Activated CD8-positive, alpha-beta memory T cell treated with anti-CD3 and anti-CD28 coated beads for 48 hours (primary cell): ENCODE measurements at regions not wholly inside any gene's neighbourhood (a gene's known extent, or its start where the extent isn't known, plus 50 kb on each side); places are given as distances from the start of the nearest gene placed in this dataset.

Source experiments
- DNase-seq, 3 experiments: peaks; one replicate each; pipeline ENCODE4 v3.0.0-alpha.2; 2020; ENCODE audit warnings: low read depth in 2 of 3, low spot score in 2 of 3

DNA sequence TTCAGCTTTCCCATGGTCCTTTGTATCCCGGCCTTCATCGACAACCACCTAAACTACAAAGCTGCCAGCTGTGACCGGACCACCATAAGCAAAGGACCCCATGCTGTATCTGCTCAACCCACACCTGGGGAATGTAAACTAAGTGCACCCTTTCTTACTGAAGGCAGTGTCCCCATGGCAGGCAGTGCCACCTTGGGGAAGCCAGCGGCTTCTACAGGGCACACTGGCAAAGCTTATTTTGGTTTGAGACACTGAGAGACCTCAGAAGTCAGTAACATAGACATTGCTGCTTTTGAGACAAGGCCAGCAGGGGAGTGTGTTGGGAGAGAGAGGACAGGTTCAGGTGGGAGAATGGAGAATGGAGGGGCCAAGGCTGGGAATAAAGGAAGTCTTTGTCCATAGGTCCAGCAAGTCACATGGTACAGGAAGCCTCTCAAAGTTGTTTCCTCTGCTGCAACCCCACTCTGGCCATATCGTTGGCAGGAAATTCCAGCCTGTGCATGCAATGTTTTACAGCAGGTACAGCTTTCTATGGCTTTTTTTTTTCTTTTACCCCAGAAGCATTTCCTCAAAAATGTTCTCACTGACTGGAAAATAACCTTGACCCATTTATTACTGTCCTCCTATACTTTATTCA is 85.9 kb upstream of the NPVF start:
- no peak for DNase-seq

DNA sequence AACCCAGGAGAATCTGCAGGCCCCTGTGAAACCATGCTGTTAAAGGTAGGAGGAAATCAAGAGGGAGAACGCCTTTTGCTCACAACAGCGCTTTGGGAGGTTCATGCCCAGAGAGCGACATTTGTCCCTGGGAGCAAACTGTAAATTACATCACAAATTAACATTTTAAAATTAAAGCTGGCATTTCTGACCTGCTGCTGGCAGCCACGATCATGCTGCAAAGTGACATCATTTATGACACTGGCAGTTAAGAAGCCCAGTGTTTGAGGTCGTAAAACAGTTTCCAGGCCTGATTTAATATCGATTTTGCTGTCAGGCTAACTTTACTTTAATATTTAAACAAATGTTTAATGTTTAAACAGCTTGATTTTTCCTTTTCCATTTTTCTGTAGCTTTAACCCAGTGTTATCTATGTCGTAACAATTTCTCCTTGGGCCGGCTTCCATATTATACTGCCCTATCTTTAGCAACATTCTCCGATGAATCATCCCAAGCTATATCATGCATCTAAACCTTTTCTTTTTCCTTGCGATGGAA is 86.5 kb upstream of the NPVF start:
- no peak for DNase-seq

DNA sequence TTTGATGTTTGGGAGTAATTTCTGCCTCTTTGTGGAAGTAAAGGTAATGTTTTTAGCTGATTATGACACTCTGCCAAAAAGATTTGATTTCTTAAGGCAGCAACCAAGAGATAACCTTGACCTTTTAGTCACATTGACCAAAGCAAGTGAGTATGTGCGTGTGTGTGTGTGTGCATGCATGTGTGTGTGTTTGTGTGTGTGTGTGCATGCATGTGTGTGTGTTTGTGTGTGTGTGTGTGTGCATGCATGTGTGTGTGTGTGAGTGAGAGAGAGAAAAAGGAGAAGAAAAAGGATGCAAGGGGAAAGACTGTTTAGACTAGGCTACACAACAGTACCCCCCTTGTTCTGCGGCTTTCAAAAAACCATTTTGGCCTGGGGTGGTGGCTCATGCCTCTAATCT is 88.1 kb upstream of the NPVF start:
- no peak for DNase-seq

DNA sequence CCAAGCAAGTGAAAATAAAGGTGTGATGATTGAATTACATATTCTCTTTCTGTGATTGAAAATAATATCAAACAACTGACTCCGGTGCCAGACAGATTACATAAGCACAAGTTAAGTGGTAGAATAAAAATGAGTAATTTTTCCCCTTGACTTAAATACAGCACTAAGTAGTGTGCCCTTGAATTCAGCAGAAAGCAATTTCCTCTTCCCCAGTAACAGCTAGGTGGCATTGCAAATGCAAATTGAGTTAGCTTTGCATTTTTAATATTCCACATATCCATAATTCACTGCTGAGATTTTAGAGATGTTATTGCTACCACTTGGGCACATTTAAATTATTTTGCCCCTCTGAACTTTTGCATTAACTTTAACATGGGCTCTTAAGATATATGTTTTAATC is 89.8 kb upstream of the NPVF start:
- DNase-seq, result no peak

DNA sequence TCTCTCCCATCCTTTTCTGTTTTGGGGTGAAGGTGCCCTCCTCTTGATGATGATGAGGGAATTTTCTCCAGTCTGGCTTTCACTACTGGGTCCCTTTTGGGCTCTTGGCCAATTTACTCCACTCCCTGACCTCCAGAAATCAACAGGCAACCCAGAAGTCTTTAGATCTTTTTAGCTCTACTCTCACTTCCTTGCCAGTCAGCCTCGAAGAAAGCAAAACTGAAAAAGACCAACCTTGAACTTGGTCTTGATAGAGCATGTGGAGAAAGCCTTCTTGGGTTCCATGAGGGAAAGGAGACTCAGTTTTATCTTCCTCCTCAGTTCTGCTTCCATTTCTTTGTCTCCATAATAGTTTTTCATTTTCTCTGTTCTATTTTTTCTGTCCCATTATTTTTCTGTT is 91.4 kb upstream of the NPVF start:
- DNase-seq, result no peak

DNA sequence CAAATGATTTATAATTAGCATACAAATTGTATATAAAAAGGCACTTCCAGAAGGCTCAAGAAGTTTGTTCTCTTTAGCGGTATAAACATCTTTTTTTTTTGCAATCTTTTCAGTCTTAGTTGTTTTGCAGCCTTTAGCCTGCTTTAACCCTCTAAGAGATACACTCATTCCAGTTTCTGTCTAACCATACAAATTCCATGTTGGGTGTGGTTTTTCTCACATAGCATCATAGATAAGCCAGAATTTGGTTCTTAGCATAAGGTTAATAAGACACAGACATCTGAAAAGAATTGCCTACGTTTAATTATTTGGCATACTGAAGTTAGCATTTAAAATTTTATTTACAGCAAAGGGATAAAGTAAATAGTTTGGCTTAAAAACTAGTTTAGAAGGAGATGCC is 92.5 kb upstream of the NPVF start:
- no peak for DNase-seq

DNA sequence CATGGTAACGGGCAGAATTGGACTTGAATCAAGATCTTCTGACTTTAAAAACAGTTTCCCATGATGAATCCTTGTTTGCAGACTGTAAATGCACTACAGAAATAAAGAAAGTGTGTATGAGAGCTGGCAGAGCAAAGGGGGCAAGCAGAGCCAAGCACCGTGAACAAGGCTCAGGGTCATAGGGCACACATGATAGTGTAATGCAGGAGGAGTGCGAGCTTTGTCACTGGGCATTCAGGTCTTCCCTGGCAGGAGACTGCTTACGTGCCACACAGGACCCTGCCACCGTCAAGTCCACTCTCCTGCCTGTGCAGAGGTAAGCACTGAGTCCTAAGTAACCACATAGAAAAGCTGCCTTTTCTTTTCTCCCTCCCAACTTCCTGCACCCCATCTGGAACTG is 93.1 kb upstream of the NPVF start:
- DNase-seq, result no peak

DNA sequence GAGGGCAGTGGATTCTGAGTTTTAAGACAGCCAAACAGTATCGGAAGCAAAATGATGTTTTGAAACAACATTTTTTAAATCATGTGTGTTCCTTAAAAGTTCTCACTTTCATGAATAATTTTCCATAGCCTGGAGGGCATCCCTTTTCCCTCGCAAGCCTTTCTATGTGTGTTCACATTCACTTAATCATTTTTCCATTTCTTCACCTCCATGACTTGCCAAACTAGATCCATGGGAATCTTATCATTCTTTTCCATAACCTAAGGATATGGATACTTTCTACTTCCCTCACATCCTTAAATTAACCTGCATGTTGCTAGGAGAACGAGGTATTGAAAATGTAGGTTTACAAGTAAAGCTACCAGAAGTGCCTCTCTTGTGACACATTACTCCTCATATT is 94.2 kb upstream of the NPVF start:
- DNase-seq, result no peak

DNA sequence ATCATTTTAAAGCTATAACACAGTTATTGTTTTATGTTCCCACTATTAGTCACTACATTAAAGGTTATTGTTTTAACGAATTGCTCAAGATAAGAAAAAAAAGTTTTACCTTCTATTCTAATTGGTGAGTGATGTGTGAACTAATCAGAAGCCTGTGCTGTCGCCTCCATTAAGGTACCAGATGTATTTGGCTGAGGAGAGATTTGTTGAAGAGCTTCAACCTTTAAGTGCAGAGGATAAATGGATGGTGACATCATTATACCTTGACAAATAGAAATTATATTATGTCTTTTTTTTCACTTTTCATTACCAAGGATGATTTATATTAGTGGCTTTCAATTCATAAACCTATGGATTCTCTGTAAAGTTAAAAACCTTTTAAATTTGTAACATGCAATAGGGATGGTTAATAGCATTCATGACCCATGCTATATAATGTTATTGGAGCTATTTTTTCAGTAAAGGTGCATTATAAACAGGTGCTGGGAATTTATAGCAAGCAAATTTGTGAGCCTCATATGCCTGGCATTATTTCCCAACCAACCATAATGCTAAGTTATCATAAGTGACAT is 97.0 kb upstream of the NPVF start:
- no peak for DNase-seq

DNA sequence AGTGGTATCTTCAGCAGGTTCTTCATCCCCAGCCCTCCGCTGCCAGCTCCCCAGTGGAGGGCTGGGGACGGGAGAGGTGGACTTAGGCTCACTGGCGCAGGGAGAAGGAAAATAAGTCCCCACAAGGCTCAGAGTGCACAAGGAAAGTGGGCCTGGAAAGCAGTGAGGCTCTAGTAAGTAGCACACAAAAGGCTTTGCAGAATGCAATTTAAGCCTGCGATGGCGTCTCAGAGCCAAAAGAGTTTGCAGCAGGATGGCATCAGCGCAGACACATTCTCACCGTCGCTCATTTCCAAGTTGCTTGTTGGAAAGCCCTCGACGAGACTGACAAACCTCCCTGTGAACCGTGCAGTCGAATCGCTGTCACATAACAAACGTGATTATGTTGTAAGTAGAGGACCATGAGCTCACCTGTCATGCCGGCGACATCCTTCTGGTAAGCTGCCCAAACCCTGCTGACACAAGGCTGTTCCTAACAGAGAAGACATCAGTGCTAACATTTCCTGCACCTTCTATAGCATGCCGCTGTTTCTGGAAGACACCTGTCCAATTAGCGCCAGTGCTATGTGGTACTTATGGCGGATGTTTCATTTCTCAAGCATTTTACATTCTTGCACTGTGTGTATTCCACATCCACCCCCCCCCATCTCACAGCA is 98.3 kb upstream of the NPVF start:
- DNase-seq, result no peak

DNA sequence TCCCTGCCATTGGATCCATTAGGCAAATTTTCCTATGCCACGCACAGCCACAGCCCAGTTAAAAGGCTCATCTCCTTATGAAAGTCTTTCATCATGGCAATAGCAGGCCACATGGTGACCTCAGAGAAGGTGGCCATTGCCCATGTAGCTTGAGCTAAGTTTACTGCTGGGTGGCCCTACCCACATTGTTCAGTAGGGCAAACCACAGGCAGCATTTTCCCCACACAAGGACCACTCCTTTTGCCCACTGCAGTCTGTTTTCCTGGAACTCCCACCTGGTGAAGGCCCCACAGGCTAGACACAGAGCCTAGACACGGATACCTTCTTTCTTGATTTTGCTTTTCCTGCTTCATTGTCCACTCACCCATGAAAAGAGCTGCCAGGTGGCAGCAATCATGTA is 101.5 kb upstream of the NPVF start:
- no peak for DNase-seq

DNA sequence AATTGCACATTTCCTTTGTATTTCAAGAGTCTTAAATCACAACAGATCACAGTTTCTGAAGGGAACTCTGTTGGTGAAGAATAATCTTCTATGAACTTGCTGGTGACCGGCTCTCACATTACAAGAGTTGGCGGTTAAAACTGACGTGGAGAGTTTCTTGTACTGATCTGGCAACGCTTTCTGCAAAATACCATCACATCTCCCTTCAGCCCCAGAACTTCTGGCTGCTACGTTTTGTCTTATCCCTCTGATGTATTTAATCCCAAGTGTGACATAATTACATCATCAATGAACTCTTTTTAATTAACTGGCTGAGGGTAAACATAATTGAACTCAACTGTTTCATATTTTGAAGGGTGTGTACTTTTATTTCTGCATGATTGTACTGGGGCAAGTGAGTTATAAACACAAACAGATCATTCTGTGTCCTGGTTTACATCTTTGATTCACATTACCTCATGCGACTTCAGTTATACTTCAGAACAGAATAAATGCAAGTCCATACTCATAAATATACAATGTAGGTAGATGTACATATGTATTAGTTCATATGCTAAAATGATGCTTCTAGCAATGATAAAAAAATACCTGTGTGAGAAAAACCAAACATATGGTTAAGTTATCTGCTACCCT is 105.1 kb upstream of the NPVF start:
- no peak for DNase-seq

DNA sequence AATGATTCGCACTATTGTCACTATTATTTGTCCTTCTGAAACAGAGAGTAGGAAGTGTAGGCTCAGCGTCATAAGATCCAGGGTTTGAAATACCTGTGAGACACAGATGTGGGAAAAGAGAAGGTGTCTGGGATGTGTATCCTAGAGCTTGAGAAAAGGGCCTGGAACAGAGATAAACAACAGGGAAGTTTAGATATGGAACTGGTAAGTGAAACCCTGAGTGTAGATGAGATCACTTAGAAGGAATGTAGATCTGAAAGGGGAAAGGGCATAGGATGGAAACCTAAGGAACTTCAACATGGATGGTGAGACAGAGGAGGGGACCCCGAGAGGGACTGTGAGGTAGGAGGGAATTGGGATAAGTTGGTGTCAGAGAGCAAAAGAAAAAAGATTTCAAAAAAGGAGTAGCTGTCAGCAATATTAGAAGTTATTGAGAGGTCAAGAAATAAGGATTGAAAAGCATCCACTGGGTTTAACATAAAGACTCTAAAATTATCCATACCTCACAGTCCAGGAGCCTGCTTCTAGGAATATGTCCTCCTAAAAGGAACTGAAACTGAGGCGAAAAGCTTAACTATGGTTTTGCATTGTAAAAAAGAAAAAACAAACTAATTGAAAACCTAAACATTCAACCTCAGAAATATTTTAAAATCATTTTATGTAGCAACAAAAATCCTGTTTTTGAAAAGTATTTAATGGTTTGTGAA is 119.2 kb upstream of the NPVF start:
- DNase-seq, result no peak

DNA sequence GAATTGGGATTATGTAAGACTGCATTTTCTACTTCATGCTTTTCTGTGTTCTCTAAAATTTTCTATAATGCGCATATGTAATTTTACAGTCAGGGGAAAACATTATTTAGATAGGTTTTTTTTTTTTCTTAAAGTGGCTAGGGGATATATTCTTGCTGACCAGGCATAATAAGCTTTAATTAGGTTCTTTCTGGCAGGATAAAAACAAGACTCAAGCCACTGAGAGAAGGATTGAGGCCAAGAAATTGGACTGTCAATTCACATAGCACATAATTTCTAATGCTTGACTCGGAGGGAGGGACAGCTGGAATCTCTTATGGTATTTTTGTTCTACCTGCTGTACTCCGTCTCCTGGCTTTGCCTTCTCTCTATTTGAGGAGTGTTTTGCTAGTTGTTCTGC is 119.8 kb upstream of the NPVF start:
- DNase-seq, result no peak

DNA sequence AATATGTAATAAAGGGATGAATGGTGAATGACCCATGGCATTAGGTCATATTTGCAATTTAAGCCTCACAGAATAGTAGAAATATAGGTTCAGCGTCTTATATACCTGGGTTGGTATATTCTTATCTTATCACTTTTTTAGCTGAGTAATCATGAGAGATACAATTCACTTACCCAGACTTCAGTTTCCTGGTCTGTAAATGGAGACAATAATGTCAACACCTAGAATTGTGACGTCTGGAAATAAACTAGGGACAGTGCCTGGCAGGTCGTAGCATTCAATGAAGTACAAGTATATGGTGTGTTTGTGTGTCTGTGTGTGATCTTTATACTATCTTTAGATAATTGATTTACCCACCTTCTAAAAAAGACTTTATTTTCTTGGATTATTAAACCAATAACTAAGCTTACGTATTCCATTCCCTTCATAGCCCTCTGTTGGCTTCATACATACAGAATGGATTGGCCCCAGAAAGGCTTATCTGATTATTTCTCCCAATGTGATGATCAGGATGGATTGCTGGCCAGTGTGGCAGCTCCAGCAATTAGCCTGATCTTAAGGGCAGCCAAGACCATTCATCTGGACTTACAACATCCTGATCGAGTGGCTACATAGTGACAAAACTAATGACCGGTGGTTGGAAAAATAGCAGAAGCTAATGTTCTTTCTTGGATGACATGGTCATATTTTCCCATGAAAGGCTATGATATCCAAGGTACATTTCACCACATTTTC is 121.2 kb upstream of the NPVF start:
- DNase-seq, result no peak

DNA sequence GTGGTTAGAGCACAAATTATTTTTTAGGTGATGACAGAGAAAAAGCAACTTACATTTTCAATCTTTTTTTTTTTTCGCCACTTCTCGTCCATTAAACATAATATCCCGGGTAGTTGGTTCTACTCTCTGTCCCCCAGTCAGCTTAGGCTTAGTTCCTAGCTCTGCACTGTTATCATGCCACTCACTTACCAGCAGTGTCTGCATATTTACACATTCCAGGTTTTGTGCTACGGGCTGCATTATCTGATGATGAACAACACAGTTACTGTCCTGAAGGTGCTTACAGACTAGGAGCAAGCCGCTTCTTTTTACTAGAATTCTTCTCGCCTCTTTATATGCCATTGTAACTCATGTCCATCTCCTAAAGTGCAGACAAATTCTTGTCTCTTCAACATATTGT is 121.8 kb upstream of the NPVF start:
- DNase-seq, result no peak

DNA sequence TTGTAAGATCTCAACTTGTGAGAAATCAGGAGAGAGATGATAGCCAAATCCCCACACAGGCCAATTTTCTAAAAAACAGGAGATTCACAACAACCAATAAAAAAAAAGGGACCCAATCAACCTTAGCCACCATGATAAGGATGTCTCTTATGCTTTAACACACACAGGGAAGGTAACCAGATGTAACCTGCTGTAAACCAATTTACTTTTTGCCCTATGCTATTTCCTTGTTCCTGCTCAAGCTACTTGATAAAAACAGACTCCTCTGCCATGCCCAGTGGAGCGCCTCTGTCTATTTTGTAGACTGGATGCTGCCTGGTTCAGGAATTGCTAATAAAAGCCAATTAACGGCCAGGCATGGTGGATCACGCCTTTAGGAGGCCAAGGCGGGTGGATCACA is 123.5 kb upstream of the NPVF start:
- no peak for DNase-seq

DNA sequence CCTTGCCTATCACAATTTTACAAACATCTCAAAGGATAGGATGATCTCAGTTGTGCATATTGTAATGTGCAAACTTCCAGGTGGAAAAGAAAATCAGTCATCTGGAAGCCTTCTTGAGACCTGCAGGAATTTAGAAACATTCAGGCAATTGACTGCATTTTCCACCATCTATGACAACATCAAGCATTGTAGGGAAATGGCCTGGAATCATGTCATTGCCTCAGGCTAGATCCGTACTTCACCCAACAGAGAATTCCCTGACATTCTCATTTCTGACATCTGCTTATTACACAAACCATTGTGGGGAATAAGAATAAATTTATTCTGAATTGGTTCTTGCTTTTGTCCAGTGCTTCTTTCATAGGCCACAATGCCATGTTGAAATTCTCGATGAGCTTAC is 124.9 kb upstream of the NPVF start:
- DNase-seq, result no peak

DNA sequence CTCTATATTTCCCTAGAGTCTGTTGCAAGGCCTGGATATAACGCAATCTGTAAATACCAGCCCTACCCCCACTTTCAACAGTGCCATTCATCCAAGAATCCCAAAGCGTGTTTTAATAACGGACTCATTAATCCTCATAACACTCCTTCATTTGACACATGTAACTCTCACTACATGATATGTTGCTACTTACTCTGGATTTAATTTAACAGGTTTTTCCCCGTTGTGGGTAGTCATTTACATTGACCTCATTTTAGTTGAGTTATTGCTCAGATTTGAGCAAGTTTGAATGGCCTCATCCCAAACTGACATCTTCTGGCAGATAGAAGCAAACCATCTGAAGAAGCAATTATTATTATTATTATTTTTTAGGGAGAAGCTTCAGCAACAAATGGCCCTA is 125.4 kb upstream of the NPVF start:
- no peak for DNase-seq

DNA sequence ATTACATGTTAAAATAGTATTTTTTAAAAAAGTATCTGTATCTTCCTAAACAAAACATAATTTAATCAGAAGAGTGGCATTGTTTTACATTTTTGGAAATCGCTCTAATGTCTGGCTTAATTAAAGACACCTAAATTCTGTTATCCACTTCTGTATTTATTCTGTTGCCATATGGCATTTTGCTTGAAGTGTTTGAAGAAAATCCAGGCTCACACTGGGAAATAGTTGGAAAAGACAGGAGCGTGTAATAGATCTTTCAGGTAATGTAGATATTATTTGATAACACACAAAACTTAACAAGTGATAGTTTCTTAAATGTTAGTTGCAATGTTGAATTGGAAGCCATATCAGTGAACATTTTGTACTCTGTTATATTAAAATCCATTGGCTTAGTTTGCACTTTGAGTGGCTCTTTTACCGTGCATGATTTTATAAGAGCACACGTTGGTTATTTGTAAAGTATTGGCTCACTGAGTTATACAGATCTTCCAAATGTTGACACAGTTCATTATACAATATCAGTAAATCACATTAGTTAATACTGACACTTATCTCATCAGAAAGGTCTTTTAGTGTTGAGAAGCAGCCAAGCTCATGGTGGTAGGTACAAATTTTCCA is 128.4 kb upstream of the NPVF start:
- no peak for DNase-seq

DNA sequence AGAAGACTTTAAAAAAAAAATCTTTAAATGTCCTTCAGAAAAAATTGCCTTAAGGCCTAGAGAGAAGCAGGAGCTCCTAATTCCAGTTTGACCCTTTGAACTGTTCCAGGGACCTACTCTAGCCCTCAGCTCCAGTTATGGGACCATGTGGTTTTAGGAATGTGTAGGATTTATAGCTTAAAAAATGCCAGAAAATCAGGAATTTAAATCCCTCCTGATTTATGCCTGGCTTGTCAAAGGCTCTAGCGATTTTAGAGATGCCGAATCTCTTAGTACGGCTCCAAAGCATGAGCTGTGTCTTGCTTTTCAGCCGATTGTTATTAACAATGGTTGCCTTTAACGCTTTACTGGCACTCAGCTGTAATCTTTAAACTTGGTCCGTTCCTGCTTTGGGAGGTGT is 130.6 kb upstream of the NPVF start:
- DNase-seq, result no peak
